SU-DHL-6 (cell line): ENCODE measurements at regions not wholly inside any gene's neighbourhood (a gene's known extent, or its start where the extent isn't known, plus 50 kb on each side); places are given as distances from the start of the nearest gene placed in this dataset.
"Not testable (repeated sequence)": the region's sequence is repeated elsewhere in the genome, so short reads cannot be mapped to it uniquely, and the experiment has no call there.

Source experiments
- H2AFZ ChIP-seq: fragments of 200-600 bp; sonication (generic); 2 replicates; pipeline ENCODE4 v1.6.1; 2014; ENCODE audit warnings: low read depth, mild to moderate bottlenecking, moderate library complexity, mixed read lengths, antibody characterized with exemption, low read length; ENCODE audit not compliant: severe bottlenecking
- H3F3A ChIP-seq: fragments of 200-600 bp; shearing (Covaris generic); 2 replicates; pipeline ENCODE4 v1.6.0; 2016; ENCODE audit warnings: antibody characterized with exemption, mild to moderate bottlenecking; ENCODE audit not compliant: insufficient read depth
- H3K27ac ChIP-seq: fragments of 200-600 bp; sonication (generic); 2 replicates; pipeline ENCODE4 v1.5.1; 2016; ENCODE audit warnings: low read depth, mild to moderate bottlenecking, low read length, moderate library complexity, mixed read lengths
- H3K27me3 ChIP-seq: fragments of 200-600 bp; sonication (generic), shearing (Covaris generic); 2 replicates; pipeline ENCODE4 v1.6.0; 2014; ENCODE audit warnings: mild to moderate bottlenecking, low read length
- H3K36me3 ChIP-seq: fragments of 200-600 bp; sonication (generic); 2 replicates; pipeline ENCODE4 v1.6.1; 2014; ENCODE audit warnings: mild to moderate bottlenecking, low read length, mixed read lengths
- H3K4me2 ChIP-seq: fragments of 300-600, 200-600 bp; shearing (Covaris generic), sonication (generic); 2 replicates; pipeline ENCODE4 v1.6.0; 2014; ENCODE audit warnings: low read length, low read depth, mild to moderate bottlenecking; ENCODE audit not compliant: poor library complexity, severe bottlenecking
- H3K4me3 ChIP-seq: fragments of 200-600 bp; sonication (generic); 2 replicates; pipeline ENCODE4 v1.5.1; 2014; ENCODE audit warnings: antibody characterized with exemption, low read length, mild to moderate bottlenecking, mixed read lengths; ENCODE audit not compliant: insufficient read depth, poor library complexity, severe bottlenecking
- H3K79me2 ChIP-seq: fragments of 200-600 bp; sonication (generic); 2 replicates; pipeline ENCODE4 v1.6.1; 2014; ENCODE audit warnings: mild to moderate bottlenecking, low read length, moderate library complexity; ENCODE audit not compliant: insufficient read depth
- H3K9ac ChIP-seq: fragments of 200-600 bp; sonication (generic); 2 replicates; pipeline ENCODE4 v1.7.0; 2014; ENCODE audit warnings: mild to moderate bottlenecking, low read length
- H3K9me2 ChIP-seq: fragments of 200-600 bp; sonication (generic); replicated peaks from 2 replicates; pipeline ENCODE4 v1.6.1; 2014; ENCODE audit warnings: low read length; ENCODE audit not compliant: insufficient read depth
- H3K9me3 ChIP-seq: fragments of 200-600 bp; sonication (generic); 2 replicates; pipeline ENCODE4 v1.6.1; 2014; ENCODE audit warnings: low read length, mixed read lengths; ENCODE audit not compliant: insufficient read depth
- H4K20me1 ChIP-seq: fragments of 200-600 bp; sonication (generic); 2 replicates; pipeline ENCODE4 v1.6.1; 2014; ENCODE audit warnings: low read depth, mild to moderate bottlenecking, antibody characterized with exemption, low read length, moderate library complexity, mixed read lengths
- EZH2phosphoT487 ChIP-seq: fragments of 200-600 bp; sonication (generic), shearing (Covaris generic); conservative IDR thresholded peaks from 2 replicates; pipeline ENCODE4 v1.6.1; 2018; ENCODE audit warnings: mild to moderate bottlenecking, antibody characterized with exemption, low read length, moderate library complexity, mixed read lengths
- TF ChIP-seq, protein P1 (sequence below): fragments of 200-600 bp; sonication (generic); IDR thresholded peaks from one replicate; pipeline ENCODE4 v1.5.1; 2017; ENCODE audit warnings: antibody characterized with exemption, mild to moderate bottlenecking, low read length, moderate library complexity; ENCODE audit not compliant: insufficient read depth, poor library complexity, severe bottlenecking

- Histone ChIP-seq H3K27me3 (no peaks in the 10 kb centered on the region), H2AFZ (no peak overlapping the region), H3K4me2 (no peak overlapping the region), H4K20me1 (no peaks in the 10 kb centered on the region), H3K36me3 (no peaks in the 10 kb centered on the region), H3K4me3 (no peak overlapping the region), H3K9me3 (no peaks in the 10 kb centered on the region), H3F3A (no peaks in the 10 kb centered on the region), H3K79me2 (no peaks in the 10 kb centered on the region), H3K27ac (no peak overlapping the region), H3K9ac (no peak overlapping the region), H3K9me2 (no peaks in the 10 kb centered on the region)
- TF ChIP-seq, protein P1, sequence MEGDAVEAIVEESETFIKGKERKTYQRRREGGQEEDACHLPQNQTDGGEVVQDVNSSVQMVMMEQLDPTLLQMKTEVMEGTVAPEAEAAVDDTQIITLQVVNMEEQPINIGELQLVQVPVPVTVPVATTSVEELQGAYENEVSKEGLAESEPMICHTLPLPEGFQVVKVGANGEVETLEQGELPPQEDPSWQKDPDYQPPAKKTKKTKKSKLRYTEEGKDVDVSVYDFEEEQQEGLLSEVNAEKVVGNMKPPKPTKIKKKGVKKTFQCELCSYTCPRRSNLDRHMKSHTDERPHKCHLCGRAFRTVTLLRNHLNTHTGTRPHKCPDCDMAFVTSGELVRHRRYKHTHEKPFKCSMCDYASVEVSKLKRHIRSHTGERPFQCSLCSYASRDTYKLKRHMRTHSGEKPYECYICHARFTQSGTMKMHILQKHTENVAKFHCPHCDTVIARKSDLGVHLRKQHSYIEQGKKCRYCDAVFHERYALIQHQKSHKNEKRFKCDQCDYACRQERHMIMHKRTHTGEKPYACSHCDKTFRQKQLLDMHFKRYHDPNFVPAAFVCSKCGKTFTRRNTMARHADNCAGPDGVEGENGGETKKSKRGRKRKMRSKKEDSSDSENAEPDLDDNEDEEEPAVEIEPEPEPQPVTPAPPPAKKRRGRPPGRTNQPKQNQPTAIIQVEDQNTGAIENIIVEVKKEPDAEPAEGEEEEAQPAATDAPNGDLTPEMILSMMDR = no peak
- no peak for TF ChIP-seq EZH2phosphoT487
Observed at GRCh38 chr13:80877944-80878241, 537.0 kb upstream of the SPRY2 start.

GRCh38 chr13:80877209-80877943 lies 536.5 kb upstream of the SPRY2 start:
- H3F3A ChIP-seq = no peaks in the 10 kb centered on the region
- no peak overlapping the region for H3K27ac ChIP-seq
- TF ChIP-seq EZH2phosphoT487 = no peak
- TF ChIP-seq, protein P1 = no peak
- H3K9me3 ChIP-seq = no peaks in the 10 kb centered on the region
- H3K36me3 ChIP-seq = no peaks in the 10 kb centered on the region
- no peaks in the 10 kb centered on the region for H3K9me2 ChIP-seq
- H3K4me2 ChIP-seq = no peak overlapping the region
- H3K4me3 ChIP-seq = no peak overlapping the region
- H3K27me3 ChIP-seq = no peaks in the 10 kb centered on the region
- no peak overlapping the region for H2AFZ ChIP-seq
- H3K79me2 ChIP-seq = no peaks in the 10 kb centered on the region
- no peak overlapping the region for H3K9ac ChIP-seq
- no peaks in the 10 kb centered on the region for H4K20me1 ChIP-seq

DNA sequence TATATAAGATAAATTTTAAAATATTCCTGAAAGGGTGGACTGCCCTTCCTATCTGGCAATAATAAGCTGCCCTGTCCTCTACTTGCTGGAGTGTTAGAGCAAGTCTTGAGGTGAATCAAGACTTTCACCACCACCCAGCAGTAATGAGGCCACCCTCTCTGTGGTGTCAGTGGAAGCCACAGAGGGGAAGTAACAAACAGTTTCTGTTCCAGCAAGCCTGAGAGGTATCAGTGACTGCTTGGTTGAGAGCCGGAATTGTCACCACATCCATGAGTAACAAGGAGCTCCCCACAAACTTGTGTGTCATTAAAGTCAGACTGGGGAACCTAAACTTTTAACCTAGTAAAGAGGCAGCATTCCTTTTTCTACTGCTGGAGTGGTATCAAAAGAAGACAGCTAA lies 532.7 kb upstream of the SPRY2 start:
- TF ChIP-seq, protein P1 = no peak
- H3F3A ChIP-seq = no peaks in the 10 kb centered on the region
- no peak overlapping the region for H3K9ac ChIP-seq
- H4K20me1 ChIP-seq = no peaks in the 10 kb centered on the region
- H3K79me2 ChIP-seq = no peaks in the 10 kb centered on the region
- H3K4me3 ChIP-seq = no peak overlapping the region
- H3K4me2 ChIP-seq = no peak overlapping the region
- H3K9me3 ChIP-seq = no peaks in the 10 kb centered on the region
- H3K27ac ChIP-seq = no peak overlapping the region
- no peaks in the 10 kb centered on the region for H3K36me3 ChIP-seq
- no peak overlapping the region for H2AFZ ChIP-seq
- no peaks in the 10 kb centered on the region for H3K27me3 ChIP-seq
- 0 out of 2 replicates have a peak, but pooled peaks cover 3% of the 10 kb centered on the region for H3K9me2 ChIP-seq

GRCh38 chr13:80871971-80872370 lies 531.0 kb upstream of the SPRY2 start:
- H3K9me2 ChIP-seq, H4K20me1 ChIP-seq, H3F3A ChIP-seq, H3K27ac ChIP-seq, H3K27me3 ChIP-seq, H3K79me2 ChIP-seq, H2AFZ ChIP-seq, H3K4me2 ChIP-seq, H3K36me3 ChIP-seq, H3K9ac ChIP-seq, H3K9me3 ChIP-seq, H3K4me3 ChIP-seq: not testable (repeated sequence)
